ENCODE measurements at regions not wholly inside any gene's neighbourhood (a gene's known extent, or its start where the extent isn't known, plus 50 kb on each side); places are given as distances from the start of the nearest gene placed in this dataset.

DNA sequence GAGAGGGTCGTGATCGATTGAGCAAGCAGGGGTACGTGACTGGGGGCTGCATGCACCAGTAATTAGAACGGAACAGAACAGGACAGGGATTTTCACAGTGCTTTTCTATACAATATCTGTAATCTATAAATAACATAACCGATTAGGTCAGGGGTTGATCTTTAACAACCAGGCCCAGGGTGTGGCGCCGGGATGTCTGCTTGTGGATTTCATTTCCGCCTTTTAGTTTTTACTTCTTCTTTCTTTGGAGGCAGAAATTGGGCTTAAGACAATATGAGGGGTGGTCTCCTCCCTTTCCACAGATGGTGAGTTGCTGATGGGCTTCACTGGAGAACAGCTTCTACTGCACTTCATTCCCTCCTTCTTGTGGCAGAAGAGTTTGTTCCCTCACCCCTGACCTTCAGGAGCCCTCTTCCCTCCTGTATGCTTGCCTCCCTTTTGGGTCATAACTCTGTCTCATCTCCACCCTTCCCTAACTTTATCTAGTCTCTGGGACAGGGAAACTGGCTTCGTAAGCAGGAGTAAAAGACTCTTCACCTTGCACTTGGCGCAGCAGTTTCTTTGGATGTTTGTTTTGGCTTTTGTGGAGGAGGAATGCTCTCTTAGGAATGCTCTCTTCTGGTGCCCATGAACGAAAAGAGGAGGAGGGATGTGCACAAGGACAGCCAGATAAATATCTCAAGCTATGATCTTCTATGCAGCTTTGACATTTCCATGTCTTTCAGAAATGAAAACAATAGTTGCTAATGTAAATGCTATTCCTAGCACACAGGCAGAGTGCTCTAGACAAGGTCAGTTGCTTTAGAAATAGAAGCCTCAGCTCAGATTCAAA lies 139.8 kb upstream of the RPS23 start:
- no peak for DNase-seq

DNA sequence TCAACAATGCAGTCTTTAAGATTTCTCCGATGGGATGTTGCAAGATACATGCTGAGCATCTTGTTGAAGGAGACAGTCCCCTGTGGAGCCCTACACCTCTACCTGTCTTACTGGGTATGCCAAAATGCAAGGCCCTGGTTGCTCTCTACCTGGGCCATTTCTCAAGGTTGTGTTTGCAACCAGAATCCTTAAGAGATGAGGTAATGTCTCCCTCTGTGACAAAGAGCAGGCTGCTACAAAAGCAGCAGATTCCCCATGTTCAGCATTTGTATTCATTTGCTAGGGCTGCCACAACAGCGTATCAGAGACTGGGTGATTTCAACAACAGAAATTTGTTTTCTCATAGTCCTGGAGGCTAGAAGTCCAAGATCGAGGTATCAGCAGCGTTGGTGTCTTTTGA lies 138.4 kb upstream of the RPS23 start:
- no peak for DNase-seq

DNA sequence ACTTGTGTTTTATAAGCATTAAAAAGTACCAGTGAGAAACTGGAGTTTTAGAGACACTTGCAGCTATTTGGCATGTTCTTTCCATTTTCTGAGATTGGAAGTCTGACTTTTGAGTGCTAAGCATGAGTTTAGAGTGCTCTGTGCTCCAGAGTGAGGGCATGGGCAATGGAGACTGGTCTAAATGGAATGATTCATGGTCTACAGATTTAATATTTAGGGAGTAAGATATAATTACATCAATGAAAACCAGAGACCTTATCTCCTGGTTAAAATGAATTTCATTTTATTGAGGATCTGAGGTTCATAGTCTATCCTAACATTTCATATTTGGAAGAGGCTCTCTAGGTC lies 135.9 kb upstream of the RPS23 start:
- DNase-seq: no peak

DNA sequence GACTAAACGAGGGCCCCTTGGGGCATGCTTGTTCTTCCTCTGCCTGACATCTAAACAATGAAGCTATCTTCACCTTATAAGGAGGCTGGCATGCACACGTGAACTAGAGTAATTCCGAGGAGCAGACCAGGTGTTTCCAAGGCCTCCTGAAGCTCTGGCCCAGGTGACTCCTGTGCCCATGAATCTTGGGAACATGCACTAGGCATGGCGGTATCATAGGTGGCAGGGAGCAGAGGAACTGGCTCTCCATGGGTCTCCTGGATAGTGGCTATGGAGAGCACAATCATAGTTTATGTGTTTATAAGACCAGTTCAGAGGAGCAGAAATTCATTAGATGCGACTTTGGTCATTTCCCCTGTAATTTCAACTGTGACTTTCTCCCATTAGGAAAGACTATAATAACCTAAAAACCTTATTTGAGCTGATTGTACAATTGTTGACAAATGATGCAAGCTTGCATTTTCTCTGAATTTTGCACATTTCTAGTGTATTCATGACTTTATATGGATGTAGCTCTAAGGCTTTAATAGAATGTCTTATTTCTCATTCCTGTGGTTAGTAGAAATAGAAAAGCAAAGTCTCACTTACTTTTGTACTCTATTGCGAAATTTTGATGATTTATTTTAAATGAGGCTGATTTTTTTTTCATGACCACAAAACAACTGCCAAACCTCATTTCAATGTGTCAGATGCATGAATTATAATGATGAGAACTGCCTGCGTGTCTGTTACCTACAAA lies 135.3 kb upstream of the RPS23 start:
- no peak for DNase-seq

DNA sequence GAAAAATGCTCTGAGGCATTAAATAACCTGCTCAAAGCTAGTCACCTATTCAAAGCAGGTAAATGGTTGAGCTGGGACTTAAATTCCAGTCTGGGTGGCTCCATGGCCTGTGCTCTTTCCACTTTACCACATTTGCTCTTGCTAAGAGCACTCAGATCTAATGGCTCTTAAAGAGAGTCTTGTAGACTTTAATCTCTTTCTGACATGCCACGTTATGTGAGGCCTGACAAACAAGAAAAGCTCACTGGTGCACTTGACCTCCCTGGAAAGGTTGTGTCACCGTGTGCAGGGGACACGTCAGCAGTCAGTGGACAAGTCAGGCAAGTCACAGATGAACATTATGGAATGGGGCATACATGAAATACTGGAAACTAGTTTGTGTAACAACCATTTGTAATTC lies 129.9 kb upstream of the RPS23 start:
- DNase-seq: no peak

DNA sequence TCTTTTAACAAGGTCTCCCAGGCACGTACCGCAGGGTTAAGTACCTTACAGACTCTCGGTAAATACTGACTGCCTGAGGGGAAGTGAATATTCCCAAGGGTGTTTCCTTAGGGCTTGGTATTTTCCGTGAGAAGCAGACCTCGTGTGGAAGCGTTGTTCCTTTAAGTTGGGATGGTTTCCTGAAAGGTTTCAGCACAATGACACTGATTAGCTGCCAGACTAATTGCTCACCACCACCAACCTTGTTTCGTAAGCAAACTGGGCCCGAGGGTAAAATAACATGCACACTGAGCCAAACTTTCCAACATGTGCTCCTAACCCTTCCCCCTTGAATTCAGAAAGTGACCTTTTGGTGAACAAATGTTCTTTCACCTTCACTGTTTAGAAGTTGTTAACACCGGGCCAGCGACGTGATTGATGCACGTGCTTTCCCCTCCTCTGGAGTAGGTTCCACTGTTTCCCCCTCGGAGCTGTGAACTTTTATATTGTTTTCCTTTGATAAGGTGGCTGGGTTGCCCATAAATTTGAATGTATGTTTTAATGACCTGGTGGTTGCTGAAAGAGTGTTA lies 128.1 kb upstream of the RPS23 start:
- no peak for DNase-seq

DNA sequence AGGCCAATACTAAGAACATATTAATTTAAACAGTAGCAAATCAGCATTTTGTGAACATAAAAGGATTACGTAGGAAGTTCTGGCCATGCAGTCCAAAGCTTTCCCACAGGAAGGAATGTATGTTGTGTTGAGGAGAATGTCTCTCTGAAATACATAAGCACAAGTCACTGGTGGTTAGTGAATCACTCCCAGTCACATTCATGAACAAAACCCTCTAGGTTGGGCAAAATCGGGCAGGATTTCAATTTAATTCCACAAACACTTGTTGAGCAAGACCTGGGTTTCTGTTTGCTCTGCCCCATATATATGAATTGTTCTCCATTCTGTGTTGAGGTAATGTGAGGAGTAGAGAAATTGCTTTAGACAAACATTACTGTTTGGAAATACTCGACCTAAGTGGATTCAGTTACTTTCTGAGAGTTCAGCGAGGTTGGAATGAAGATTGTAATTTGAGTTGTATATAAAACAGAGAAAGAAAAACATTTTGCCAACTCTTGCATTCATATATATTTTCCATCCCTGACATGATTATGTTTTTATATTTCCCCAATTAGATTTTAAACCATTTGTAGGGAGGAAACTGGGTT lies 127.6 kb upstream of the RPS23 start:
- DNase-seq: no peak

DNA sequence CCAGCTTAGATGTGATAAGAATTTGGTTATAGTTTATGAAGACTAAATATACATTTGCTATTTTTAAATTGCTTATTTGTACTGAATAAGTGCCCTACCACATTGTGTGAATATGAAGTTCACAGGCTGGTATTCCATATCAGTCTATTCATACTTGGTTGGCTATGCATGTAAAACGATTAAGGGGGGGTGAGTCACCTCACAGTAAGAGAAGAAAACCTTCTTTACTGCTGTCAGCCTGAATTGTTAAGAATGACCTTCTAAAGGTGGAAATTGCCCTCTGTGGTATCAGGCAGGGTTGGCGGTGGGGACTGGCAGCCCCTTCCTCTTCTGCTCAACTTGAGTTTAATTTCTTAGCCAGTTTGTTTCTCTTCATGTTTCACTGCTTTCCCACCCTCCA lies 127.0 kb upstream of the RPS23 start:
- DNase-seq: no peak

DNA sequence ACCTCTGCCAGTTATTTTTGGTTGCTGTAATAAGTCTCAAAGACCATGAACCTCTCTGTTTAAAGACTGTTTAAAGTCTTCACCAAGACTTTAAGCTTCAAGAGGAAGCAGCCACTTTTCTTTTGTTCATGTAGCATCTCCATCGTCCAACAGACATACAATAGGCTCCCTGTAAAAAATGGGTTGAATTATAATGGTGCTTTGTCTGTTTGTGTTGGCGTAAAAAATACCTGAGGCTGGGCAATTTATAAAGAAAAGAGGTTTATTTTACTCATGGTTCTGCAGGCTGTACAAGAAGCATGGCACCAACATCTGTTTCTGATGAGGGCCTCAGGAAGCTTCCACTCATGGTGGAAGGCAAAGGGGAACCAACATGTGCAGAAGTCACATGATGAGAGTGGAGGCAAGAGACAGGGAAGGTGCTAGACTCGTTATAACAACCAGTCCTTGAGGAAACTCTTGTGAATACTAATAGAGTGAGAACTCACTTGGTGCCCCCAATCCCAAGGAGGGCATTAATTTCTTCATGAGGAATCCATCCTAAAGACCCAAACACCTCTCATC lies 126.3 kb upstream of the RPS23 start:
- no peak for DNase-seq

DNA sequence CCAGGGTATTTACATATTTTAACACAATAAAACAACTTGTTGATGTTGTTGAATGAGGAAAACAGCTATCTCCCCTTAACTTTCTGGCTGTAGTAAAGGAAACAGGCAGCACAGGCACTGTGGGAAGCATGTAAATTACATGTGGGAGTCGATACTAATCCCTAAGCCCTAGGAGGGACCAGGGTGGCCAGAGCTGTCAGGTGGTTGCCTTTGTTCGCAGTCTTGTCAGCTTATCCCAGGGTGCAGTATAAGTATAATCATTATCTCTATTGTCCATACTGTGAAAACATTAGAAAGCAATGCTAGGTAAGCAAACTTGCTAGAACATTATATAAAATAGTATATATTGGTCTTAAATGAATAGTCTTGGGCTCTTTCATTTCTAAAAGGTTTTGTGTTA lies 125.6 kb upstream of the RPS23 start:
- DNase-seq: no peak

DNA sequence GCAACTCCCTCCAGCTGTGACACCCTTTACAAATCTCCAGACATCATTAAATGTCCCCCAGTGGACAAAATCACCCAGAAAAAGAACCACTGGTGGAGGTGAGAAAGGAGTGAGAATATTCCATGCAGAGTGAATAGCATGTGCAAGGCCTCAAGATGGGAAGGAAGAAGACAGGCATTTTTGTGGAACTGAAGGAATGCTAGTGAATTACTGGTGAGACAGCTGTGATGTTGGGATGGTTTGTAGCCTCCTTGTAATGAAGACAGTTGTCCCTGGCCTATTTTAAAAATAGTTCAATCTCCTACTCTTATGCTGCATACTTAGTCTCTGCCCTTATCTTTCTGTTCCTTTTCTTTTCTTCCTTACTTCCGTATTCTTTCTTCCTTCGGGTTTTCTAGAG lies 124.9 kb upstream of the RPS23 start:
- DNase-seq: no peak

DNA sequence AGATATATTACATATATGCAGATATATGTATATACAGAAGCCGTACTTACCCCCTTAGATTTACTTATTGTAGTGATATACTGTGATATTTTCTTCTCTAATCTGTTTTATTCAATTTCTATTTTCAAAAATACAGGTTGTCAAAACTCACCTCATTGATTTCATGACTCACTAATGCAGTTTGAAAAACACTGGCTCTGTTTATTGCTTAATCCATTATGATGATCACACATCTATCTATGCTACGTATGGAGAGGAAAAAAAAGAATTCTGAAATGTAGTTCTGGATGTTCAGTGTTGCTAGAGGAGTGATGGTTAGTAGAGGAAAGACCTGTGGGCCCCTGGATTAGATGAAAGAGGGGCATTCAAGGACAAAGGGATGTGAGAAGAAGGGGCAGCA lies 121.0 kb upstream of the RPS23 start:
- DNase-seq: no peak

DNA sequence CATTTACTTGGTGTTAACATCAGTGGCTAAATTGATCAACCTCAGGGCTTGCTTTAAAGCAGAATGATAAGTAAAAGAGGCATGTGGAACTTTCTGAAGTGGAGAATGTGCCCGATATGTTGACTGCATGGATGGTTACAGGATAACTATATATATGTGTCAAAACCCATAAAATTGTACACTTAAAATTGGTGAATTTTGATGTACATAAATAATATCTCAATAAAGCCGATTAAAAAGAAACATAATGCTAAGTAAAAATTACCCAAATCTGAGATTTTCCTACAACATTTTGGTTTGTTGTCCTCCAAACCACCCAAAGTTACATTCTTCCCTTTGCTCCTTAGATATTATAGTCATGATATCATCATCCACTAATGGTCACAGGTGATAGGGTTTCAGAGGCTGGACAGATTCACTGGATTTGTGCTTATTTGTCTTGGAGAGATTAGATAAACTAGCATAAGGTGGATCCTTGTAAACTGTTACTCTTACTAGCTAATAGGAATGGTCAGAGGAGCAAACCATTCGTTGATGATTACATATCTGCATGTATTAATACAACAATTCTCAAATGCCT lies 119.7 kb upstream of the RPS23 start:
- no peak for DNase-seq

DNA sequence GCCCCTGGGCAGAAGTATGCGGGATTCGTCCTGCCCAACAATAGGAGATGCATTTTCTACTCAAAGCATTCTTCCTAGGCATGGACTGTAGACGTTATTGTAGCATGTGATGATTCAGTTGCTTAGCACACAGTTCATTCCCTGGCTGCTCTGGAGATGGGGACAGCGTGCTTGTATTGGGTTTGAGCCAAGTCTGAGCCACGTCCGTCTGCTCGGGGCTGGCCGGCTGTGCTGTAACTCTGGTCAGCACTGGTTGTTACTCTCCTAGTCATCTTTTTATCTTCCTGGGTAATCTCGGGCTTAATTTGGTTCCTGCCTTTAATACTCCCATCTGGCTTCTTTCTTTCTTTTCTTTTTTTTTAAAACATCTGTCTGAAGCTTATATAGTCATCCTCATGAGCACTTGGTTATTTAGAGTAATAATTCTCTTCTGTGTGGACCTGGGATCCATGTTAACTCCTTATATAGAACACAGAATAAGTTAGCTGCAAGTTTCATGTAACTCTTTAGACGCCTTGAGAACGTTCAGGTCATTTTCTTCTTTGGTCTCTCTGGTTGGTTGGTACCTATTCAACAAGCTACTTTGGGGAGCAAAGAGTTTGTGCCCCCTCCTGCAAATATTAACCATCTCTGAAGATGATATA lies 118.8 kb upstream of the RPS23 start:
- no peak for DNase-seq

DNA sequence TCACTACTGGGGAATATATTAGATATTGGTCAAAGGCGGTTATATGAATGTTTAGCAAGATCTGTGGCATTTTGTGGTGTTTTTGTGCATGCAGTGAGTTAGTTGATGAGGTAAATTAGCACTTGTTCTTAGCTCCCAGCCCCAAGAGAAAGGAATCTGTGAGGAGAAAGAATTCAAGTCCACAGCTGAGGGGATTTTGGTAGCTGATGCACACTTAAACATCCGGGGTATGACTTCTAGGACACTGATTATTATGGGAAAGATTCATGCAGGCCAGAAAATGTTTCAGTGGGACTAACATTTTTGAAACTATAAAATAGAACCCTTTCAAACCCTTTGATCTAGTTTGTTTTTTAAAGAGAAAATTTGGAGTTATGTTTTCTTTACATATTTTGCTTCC lies 118.2 kb upstream of the RPS23 start:
- no peak for DNase-seq

DNA sequence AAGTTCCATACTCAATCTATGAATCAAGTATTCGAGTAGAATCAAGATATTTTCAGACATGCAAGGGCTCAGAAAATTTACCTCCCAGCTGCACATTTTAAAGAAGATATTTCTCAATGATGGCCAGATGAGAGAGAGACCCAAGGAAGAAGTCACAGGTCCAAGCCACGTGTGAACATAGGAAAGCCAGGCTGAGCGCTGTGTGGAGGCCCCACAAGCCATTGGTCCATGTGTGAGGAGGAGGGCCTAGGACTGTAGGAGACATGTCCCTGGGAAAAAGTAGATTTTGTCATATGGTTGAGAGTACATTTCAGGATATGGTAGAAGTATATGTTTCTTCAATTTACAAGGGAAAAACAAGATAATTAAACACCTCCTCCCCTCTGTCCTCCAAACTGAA lies 115.8 kb upstream of the RPS23 start:
- DNase-seq: no peak

DNA sequence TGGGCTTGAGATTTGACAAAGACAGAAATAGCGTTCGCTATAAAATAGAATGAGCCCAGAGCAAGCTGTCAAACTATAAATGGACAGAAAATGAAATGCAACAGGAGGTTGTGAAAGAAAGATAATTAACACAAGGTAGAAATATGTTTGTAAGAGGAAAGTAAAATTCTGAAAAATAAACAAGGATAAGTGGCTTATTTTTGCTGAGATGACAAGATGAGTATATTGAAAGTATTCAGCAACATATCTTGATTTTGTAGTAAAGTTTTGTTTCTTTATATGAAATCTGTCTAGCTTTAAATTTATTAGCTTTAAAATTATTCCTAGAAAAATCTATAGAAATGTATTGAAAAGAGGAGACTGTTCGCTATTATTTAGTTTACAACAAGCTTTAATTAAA lies 111.9 kb upstream of the RPS23 start:
- no peak for DNase-seq

DNA sequence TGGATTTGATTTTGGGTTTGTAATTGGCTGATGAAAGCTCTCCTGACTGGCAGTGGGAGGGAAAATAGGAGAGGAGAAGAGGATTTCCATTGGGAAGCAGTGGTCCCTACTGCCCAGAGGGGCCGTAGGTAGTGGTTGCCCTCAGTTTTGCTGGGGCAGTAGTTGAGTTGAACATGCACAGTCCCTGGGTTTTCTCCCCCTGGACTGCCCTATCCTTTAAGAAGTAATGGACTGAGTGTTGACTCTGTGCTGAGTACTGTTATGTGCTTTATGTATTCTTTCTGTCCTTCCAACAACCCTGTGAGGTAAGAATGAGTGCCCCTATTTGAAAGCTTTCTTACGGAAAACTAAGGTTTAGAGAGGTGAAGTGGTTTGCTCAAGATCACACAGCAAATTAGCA lies 111.2 kb upstream of the RPS23 start:
- DNase-seq: no peak

DNA sequence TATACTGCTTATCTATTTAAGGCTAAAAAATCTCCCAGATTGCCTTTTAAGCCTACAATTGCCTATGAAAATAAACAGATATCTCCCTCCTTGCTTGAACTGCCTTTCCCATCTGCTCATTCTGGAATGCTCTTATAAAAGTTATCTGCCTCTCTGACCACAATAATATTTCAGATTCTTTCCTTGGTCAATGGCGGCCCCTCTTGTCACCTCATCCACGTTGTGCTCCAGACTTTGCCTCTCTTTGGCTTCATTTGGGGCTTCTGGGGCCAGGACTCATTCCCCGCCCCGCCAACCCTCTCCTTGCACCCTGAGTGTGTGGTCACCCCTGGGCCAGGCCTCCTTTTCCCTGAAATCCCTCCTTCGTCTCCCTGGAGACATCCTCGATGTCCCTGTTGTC lies 110.0 kb upstream of the RPS23 start:
- no peak for DNase-seq

DNA sequence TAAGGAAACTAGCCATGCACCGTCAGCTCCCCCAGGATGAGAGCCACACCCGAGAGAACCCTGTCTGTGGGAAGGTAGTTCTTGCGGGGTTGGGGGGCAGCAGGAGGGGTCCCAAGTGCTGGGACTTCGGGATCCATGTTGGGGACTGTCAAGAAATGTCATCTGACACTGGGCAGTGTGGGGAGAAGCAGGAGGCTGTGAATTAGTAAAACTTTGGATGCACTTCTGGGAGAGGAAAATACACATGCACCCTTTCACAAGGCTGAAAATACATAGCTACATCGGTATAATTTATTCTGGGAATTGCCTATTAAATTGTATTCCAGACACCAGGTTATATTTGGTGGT lies 109.6 kb upstream of the RPS23 start:
- no peak for DNase-seq

DNA sequence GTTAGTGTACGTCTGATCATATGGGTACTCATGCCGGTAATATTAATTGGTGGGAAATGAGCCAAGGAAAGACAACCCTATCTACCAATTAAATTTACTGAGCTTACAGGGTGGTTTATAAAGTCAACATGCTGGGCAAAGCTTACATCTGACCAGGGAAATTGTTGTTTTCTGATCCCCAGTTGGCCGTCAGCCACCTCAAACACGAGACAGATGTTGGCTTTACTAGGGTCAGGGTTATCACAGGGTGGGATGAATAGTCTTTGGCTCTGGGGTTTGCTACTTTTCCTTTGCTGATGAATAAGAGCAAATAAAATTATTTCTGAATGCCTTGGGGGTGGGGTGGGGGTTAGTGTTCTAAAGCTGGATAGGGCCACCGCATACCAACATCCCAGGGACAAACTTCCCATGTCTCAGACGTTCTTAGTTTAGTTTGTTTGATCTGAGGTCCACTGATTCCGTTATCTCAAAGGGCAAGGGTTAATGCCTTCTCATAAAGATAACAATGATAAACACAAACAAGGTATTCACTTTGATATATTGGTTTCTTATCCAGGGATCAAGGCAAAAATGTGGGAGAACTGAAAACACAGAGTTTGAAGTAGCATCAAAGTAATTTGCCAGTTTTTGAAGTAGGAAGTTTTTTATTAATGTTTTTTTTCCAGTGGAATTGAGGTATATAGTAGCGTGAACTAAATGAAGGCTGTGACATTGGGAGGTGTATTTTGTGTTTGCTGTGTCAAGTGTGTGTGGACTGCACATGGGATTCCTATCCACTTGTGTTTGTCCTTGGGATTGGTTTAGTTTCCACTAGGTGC lies 109.1 kb upstream of the RPS23 start:
- DNase-seq: no peak

DNA sequence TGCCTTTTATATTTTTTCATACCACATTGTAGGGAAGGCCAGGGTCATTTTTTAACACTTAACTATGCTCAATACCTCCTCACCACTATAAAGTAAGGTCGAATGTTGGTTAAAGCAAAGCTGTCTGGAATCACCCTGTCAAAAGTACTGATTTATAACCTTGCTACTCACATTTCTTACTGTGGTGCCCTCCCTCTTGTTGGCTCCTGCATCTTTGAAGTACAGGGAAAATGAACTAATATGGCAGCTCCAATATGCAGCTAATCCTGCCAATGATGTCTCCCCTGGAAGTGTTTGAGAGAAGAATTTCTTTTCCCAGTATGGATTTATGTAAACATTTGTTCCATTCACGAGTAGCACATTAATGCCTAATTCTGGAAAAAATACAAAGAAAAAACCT lies 108.4 kb upstream of the RPS23 start:
- no peak for DNase-seq

Data from activated naive CD4-positive, alpha-beta T cell treated with Interleukin-2 at 50 U/mL for 16 hours (primary cell).